ENCODE measurements at regions not wholly inside any gene's neighbourhood (a gene's known extent, or its start where the extent isn't known, plus 50 kb on each side); places are given as distances from the start of the nearest gene placed in this dataset.
"Not testable (repeated sequence)": the region's sequence is repeated elsewhere in the genome, so short reads cannot be mapped to it uniquely, and the experiment has no call there.

DNA sequence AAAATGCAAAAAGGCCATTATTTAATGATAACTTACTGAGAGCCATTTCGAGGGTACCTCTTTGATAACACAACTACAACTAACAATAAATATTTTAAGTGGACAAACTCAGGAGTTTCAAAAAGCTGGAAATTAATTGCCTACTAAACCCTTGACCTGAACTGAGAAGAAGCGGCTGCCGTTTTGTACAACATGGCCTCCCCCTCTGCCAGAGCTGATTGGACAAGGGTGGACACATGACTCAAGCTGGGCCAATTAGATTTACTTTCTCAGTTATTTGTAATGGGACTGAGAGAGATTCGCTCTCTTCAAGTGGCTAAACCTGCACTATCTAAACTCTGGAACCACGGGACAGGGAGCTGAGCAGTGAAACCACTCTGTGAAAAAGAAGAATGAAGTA is 135.9 kb upstream of the SERPINE2 start:
- DNase-seq, result no peak
- ATAC-seq, result no peak

DNA sequence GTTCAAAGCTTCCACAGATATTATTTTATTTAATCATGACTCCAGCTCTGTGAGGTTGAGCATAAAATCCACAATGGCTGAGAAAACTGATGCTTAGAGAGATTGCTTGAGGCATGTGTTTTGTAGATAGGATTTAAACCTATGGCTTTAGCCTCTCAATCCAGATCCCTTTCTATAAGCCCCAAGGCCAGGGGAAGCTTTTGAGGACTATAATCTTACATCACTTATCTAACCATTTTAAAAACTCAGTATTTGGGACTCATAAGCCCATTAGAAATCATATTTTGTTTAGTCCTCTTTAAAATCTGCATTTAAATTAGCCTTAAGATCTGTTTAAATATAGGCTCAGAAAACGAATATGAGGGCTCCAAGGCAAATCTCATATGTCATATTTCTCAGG is 135.4 kb upstream of the SERPINE2 start:
- DNase-seq, result no peak
- ATAC-seq, result no peak

DNA sequence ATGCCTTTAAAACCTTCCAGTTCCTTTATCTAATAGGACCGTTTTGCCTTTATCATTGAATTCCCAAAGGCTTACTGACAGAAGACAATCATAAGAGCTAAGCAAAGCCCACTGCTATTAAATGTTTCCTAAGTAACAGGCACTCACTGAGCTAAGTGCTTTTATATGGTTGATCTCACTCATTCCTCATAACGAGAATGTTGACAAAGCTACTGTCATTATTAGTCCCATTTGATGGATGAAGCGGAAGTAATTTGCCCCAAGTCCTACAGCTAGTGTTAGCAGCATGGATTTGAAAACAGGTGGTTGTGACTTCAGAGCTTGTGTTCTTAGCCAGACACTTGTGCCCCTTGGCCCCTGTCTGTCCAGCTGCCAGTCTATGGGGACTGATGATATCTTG is 134.8 kb upstream of the SERPINE2 start:
- ATAC-seq (no peak), DNase-seq (no peak)

DNA sequence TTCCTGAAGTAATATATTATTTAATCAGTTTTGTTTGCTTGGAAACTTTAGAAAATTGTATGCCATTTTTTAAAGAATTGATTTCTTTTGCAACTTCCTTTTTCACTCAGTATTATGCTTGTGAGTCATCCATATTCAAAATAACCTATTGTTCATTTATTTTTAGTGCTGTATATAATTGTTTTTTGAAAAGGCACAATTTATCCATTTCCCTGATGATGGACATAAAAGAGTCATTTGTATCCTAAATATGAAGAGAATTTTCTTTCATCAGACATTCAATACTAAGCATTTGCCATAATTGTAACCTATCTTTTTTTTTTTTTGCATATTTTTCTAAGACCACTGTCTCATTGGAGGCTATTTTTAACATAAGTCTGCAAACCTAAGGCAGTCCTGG is 134.1 kb upstream of the SERPINE2 start:
- DNase-seq, result no peak
- ATAC-seq, result no peak

DNA sequence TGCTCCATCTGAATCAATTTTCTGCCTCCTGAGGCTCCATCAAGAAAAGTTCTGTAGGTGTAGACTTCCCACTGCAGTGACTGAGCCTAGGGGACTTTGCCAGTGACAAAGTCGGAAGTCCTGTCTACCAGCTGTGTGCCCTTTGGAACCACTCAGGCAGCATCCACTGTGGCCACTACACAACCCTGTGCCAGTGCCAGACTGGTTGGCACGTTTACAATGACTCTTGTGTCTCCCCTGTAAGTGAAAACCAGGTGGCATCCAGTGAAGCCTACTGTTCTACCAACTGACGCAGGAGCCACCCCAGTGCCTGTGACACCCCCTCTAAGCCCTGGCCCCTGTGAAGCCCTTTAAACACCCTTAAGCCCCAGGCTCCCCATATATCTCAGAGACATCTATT is 132.1 kb upstream of the SERPINE2 start:
- DNase-seq (no peak), ATAC-seq (no peak)

DNA sequence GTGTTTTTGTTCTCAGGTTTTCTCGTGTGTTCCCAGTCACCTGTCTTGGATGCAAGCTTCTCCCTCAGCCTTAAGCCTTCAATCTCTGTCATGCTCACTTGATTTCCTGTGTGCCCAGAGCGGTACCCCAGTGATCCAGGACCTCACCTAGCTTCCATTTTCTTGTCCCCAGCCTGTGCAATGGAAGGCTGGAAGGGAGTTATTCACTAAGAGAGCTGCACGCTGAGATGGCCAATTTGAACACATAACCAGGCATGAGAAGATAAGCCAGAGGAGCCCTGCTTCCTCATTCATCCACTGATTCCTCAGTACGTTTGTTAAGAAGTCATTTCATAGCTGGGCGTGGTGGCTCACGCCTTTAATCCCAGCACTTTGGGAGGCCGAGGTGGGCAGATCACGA is 130.8 kb upstream of the SERPINE2 start:
- DNase-seq (no peak), ATAC-seq (no peak)

DNA sequence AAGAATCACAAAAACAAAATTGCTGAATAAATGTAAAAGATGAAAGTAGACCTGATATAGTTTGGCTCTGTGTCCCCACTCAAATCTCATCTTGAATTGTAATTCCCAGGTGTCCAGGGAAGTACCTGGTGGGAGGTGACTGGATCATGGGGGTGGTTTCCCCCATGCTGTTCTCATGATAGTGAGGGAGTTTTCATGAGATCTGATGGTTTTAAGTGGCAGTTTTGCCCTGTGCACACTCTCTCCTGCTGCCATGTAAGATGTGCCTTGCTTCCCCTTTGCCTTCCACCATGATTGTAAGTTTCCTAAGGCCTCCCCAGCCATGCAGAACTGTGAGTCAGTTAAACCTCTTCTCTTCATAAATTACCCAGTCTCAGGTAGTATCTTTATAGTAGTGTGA is 128.7 kb upstream of the SERPINE2 start:
- not testable (repeated sequence) for ATAC-seq, DNase-seq

DNA sequence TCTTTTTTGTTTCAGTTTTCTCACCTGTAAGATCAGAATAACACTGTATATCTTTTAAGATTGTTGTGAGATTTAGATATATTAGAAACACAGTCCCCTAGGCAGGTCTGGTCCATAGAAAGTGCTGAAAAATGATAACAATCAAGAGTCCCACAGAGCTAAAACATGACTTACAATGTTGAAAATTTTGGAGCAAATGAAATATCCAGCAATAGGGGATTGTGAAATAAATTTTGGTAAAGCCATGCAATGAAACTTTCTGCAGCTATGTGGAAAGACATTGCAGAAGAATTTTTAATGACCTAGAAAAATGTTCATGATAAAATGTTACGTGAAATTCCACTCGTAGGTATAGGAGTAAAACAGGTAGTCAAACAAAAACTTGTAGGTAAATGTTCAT is 127.6 kb upstream of the SERPINE2 start:
- DNase-seq (no peak), ATAC-seq (no peak)

DNA sequence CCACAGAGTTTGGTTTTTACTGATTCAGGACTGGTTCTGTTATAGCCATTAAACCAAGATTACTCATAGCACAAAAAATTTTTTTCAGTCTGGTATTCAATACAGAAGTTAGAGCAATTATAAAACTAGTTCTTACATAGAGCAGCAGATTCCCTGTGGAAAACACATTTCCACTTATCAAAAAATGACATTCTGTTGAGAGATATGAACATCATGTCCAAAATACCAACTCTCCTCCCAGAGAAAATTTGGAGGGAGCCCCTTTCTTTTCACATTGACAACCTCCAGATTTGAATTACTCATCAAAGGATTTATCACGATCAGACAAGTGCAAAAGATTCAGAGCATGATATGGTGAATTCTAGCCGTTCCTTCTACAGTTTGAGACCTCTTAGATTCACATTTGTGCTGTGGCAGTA is 126.8 kb upstream of the SERPINE2 start:
- ATAC-seq (no peak), DNase-seq (no peak)

DNA sequence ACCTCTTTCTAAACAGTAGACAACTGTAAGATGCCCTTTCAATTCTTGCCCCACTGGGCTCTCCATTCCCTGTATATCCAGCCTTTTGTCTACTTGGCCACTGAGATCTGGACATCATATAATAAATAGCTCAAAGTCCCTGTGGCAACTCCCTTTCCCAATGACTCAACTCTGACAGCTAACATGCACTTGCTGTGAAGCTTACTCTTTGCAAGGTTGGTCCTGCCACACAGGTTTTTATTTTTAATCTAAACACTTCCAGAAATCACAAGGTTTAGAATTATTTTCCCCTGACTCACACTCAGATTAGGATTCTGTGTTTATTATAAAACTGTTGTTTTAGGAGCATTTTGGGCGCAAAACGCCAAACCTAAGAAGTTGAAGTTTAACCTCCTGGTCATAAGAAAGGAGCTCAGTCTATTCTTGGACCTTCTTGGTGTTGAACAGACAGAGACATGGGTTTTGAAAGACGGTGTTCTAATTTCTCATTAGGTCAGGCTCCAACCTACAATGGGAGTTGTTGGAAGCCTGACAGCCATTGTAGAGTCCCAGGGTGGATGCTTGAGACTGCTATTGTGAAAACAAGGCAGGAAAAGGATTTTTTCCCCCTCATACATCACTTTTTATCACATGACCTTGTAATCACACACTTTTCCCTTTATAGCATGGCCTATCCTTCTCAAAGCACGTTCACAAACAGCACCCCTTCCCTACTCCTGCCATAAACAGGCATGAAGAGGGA is 124.7 kb upstream of the SERPINE2 start:
- DNase-seq (no peak), ATAC-seq (no peak)

DNA sequence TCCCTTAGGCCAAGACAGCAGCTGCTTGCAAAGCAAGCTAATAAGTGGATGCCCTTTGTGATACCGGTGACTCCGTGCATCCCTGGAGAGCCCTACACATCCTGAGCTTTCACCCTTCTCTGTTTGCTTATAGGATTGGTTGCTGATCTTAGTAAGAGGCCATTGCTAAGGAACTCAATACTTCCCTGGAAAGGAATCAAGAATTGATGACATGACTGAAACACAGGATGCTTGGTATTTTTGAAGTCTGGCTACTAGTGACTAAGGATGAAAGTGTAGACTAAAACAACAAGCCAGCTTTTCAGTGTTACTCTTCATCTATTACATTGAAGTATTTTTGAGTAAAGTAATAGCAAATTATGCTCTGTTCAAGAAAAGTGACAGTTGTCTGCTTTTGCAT is 123.0 kb upstream of the SERPINE2 start:
- no peak for ATAC-seq

DNA sequence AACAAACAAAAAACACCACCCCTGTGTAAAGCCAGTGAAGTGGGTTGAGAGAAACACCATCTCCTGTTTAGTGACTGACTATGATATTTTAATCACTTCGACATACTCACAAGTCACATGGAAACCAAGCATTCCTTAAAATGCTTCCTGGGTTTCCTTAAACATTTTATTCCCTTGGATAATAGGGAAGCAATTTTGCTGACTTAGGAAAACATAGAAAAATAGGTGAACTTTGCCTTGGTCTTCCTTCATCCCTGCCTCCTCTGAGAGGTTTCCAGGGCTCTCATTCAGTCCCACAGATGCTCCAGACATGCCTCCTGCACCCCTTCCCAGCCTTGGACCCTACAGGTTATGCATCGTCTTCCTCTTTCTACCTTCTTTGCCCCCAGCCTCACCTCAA is 122.6 kb upstream of the SERPINE2 start:
- ATAC-seq, result no peak
- DNase-seq, result no peak

More for the DNA sequence above, 123.0 kb upstream of the SERPINE2 start:
- DNase-seq, result no peak

DNA sequence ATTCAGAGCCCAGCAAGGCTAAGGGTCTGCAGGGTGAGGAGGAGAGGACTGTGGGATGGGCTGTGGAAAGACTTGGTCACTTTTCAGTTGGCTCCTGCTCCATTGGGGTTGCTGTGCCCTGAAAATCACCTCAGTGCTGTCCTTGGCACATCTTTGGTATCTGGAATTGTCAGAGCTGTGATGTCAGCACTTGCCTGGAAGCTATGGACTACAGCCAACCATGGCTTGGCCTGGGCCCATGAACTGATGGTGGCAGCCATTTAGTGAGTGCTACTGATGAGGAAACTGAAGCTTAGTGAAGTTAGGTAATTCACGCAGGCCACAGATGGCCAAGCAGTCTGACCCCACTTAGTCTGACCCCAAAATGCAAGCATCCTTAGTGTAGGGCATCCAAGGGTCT is 121.8 kb upstream of the SERPINE2 start:
- ATAC-seq, result no peak

DNA sequence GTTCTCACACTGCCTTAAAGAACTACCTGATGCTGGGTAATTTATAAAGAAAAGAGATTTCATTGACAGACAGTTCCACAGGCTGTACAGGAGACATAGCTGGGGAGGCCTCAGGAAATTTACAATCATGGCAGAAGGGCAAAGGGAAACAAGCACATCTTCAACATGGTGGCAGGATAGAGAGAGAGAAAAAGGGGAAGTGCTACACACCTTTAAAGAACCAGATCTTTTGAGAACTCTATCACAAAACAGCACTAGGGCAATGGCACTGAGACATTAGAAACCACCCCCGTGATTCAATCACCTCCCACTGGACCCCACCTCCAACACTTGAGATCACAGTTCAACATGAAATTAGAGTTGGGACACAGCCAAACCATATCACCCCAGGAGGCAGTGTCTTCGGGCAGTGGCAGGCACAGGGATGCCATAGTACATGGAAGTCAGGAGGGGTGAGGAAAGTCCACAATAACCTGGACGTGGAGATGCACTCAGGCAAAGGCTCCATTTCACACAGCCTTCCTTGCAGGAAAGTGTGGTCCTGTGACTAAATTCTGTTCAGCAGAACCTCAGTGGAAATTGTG is 120.4 kb upstream of the SERPINE2 start:
- DNase-seq (no peak), ATAC-seq (no peak)

More for the DNA sequence above, 121.8 kb upstream of the SERPINE2 start:
- no peak for DNase-seq

DNA sequence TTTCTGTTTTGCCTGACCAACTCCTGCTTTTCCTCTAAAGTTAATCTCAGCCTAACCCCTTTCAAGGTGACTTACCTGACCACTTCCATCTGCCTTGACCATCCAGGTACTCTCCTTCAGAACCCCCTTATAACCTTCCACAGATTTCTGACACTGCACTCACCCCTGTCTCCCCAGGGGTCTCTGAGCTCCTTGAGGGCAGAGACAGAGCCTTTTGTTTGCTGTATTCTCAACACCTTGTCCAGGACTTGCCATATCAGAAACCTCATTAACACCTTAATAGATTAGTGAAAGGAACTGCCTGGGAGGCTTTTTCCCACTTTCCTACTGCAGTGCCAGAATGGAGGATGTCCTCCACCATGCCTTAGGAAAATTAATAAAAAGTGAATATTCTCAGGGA is 119.7 kb upstream of the SERPINE2 start:
- ATAC-seq (no peak), DNase-seq (no peak)

DNA sequence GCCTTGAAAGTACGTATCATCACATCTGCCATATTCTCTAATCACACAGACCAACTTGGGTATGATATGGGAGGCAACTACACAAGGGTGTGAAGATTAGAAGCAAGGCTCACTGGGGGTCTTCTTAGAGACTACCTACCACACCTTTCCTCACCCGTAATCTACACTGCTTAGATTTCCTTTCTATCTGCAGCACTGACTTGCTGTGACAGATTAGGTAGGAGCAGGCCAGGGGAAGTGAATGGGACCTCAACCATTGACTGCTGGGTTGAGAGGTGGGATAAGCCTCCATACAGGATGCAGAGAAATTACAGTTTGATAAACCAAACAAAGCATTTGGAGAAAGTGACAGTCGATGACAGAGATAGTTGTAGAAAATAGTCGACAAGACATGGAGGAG is 119.0 kb upstream of the SERPINE2 start:
- no peak for ATAC-seq
- DNase-seq, result no peak

DNA sequence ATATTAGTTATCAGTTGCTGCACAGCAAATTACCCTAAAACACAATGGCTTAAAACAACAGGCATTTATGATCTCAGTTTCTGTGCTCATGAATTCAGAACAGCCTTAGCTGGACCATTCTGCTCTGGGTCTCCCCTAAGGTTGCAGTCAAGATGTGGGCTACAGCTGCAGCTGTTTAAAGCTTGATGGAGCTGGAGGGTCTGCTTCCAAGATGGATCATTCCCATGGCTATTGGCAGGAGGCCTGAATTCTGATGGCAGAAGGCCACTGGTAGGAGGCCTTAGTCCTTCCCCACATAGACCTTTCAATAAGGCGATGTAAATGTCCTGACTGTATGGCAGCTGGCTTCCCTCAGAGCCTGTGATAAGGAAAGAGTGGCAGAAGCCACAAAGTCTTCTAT is 118.6 kb upstream of the SERPINE2 start:
- ATAC-seq, result no peak
- DNase-seq, result no peak

DNA sequence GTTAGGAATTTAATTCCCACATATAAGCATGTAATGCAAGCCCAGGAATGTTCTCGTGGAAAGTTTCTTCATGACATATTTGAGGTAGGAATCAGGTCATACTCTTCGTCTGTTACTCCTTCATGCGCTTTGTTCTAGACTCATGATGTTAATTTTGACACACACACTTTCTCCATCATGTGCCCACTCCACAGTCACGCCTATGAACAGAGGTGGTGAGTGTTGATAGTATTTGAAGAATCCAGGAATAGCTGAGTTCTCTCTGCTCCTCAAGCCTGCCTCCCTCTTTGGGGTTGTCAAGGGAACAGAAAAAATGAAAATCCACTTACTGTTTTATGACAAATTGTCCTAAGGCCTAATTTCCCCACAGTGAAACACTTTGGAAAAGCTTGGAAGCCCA is 117.3 kb upstream of the SERPINE2 start:
- DNase-seq (no peak), ATAC-seq (no peak)

DNA sequence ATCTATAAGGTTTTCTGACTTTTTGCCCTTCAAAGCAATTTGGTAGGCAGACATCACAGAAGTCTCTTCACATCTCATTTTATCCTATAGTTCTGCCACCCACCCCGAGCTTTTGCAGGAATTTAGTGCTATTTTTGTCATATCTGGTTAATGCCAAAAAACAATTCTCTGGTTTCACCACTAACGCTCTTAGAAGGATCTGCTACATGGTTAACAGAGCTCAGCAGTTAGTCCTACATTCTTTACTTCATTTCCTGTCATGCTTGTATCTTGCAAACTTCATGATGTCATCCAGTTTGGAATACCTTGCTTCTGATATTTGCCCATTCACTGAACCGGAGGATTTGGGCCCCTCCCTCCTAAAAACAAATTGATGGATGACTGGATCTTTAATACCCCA is 116.8 kb upstream of the SERPINE2 start:
- no peak for ATAC-seq
- no peak for DNase-seq

DNA sequence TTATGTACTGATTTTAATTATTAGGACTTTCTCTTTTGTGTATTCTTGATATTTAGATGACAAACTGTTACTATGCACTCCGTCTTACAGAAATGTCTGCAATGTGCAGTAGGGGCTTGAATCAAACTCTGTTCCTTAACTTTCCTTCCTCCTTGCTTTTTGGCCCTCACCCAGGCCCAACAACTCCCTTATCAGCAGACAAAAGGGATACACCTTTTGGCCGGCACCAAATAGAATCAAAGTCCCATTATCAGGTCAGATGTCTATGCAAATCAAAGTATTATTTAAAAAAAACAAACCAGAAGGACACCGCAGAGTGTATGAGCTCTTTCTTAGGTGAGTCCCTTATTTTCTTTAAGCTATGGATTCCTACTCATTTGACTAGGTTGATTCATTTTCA is 116.3 kb upstream of the SERPINE2 start:
- no peak for DNase-seq

DNA sequence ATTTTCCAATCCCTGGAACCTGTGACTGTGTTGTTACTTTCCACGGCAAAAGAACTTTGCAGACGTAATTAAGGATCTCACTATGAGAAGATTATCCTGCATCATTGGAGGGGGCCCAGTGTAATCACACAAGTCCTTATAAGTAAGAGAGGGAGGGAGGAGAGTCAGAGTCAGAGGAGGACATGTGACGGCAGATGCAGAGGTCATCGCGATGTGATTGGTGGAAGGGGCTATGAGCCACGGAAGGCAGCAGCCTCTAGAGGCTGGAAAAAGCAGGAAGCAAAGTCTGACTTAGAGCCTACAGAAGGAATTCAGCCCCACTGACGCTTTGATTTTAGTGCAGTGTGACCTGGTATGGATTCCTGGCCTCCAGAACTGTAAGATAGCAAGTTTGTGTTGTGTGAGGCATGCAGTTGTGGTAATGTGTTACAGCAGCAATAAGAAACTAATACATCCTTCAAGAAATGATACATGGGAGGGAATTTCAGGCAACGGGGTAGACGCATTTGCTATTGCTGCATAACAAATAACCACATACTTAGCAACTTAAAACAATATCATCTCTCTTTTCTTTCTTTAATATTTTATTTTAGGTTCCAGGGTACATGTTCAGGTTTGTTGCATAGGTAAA is 112.7 kb upstream of the SERPINE2 start:
- ATAC-seq (no peak), DNase-seq (no peak)

More for the DNA sequence above, 116.3 kb upstream of the SERPINE2 start:
- no peak for ATAC-seq

DNA sequence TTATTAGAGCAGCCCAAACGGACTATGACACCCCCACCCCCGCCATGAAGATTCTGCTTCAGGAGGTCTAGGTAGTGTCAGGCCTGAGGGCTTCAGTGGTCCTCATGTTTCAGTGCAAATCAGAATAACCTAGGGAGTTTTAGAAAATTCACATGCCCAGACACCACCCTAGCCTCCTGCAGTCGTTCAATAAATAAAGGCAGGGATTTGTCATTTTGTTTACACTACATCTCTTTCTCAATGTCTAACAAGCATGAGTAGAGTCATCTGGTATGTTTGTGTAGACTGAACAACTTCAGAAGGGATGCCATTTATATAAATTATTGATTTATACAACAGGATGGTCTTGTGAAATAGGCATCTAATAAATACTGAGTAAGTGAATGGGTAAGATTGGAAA is 112.1 kb upstream of the SERPINE2 start:
- ATAC-seq (no peak), DNase-seq (no peak)

DNA sequence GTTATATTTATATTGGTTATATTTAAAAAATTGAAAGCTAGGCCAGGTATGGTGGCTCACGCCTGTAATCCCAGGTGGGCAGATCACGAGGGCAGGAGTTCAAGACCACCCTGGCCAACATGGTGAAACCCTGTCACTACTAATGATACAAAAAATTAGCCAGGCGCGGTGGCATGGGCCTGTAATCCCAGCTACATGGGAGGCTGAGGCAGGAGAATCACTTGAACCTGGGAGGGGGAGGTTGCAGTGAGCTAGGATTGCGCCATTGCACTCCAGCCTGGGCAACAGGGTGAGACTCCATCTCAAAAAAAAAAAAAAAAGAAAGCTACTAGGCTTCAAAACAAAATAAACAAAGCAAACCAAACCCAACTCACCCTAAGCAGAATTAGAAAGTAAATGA is 109.0 kb upstream of the SERPINE2 start:
- not testable (repeated sequence) for ATAC-seq, DNase-seq

DNA sequence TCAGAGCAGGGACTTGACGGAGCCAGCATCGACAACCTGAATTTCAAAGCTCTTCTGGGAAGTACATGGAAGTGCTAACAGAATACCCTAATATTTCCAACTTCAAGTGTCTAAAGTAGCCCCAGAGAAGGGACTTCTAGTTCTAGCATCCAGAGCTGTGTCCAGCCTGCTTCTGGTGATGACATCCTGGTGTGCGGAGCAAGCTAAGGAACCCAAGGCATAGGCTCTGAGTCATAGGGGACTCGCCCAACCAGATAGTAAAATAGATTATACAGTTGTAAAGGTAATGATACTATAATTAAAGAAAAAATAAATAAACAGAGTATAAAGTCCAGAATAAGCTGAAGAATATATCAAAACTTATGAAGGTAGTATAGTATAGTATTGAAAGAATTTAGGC is 108.1 kb upstream of the SERPINE2 start:
- DNase-seq (no peak), ATAC-seq (no peak)
